GM12878 (cell line): ENCODE measurements at regions not wholly inside any gene's neighbourhood (a gene's known extent, or its start where the extent isn't known, plus 50 kb on each side); places are given as distances from the start of the nearest gene placed in this dataset.

Experiments used
- ATAC-seq: fragments of 200-7000 bp; cut with Tn5 transposase; 3 replicates; pipeline ENCODE4 v1.9.1; 2020; ENCODE audit warnings: mild to moderate bottlenecking, moderate library complexity
- BruUV-seq: library from RNA; stranded (reverse); fragments of 400-500 nt; replicated peaks from 2 replicates; lab custom pipeline; 2021; lab: Mats Ljungman, UMichigan
- CTCF ChIA-PET: fragments of 300-600 bp; sonication (Branson Sonifier 250); formaldehyde crosslinking; extraction: SDS; loops from one replicate; lab custom pipeline; 2021; ENCODE audit warnings: inconsistent platforms; lab: Yijun Ruan, JAX
- POLR2A ChIA-PET: fragments of 350-600 bp; formaldehyde crosslinking; extraction: SDS; loops from one replicate; lab custom pipeline; 2021; ENCODE audit warnings: inconsistent platforms; lab: Charles Lee
- RAD21 ChIA-PET: fragments of 300-600 bp; sonication (Branson Sonifier 250); formaldehyde crosslinking; loops from one replicate; lab custom pipeline; 2023; ENCODE audit warnings: antibody characterized with exemption; ENCODE audit not compliant: unreplicated experiment; lab: Charles Lee
- SMC1A ChIA-PET: fragments of 300-600 bp; sonication (Branson Sonifier 250); formaldehyde crosslinking; loops from one replicate; lab custom pipeline; 2023; ENCODE audit not compliant: unreplicated experiment, uncharacterized antibody; lab: Charles Lee
- DNase-seq: peaks from one replicate; pipeline ENCODE4 v3.0.0-alpha.2; 2011; ENCODE audit warnings: low read depth, low spot score
- FAIRE-seq: peaks from 3 replicates; lab custom pipeline; 2011; peaks lifted over from hg19 to GRCh38; lab: Jason Lieb, UNC
- H2AFZ ChIP-seq: 2 replicates; pipeline ENCODE4 v1.6.0; 2011; ENCODE audit warnings: low read depth, low read length, control low read depth; ENCODE audit not compliant: control insufficient read depth
- H3K27ac ChIP-seq: 2 replicates; pipeline ENCODE4 v1.5.1; 2011; ENCODE audit warnings: control low read depth; ENCODE audit not compliant: control insufficient read depth, insufficient read depth
- H3K27me3 ChIP-seq, 2 experiments: replicated peaks in 1 of 2; 2 replicates each; pipeline versions ENCODE4 v1.6.0 to v1.6.1; 2011; ENCODE audit warnings: low read length in 1 of 2; ENCODE audit not compliant: control insufficient read depth in 2 of 2, insufficient read depth in 2 of 2
- H3K36me3 ChIP-seq, 2 experiments: 2 replicates each; pipeline ENCODE4 v1.5.1; 2011; ENCODE audit warnings: low read length in 1 of 2; ENCODE audit not compliant: control insufficient read depth in 2 of 2, insufficient read depth in 2 of 2
- H3K4me1 ChIP-seq: 2 replicates; pipeline ENCODE4 v1.6.1; 2011; ENCODE audit warnings: mild to moderate bottlenecking, low read length, moderate library complexity, mixed read lengths; ENCODE audit not compliant: control insufficient read depth, insufficient read depth
- H3K4me2 ChIP-seq: 2 replicates; pipeline ENCODE4 v1.6.0; 2011; ENCODE audit warnings: control low read depth; ENCODE audit not compliant: control insufficient read depth, insufficient read depth
- H3K4me3 ChIP-seq: fragments of 200-600 bp; sonication (generic); 2 replicates; pipeline ENCODE4 v1.5.1; 2016
- H3K79me2 ChIP-seq: 2 replicates; pipeline ENCODE4 v1.6.0; 2011; ENCODE audit warnings: low read length; ENCODE audit not compliant: control insufficient read depth, insufficient read depth
- H3K9ac ChIP-seq: 2 replicates; pipeline ENCODE4 v1.8.0; 2011; ENCODE audit warnings: low read length, control low read depth, mixed read lengths; ENCODE audit not compliant: control insufficient read depth, insufficient read depth
- H3K9me3 ChIP-seq: replicated peaks from 3 replicates; pipeline ENCODE4 v1.5.1; 2011; ENCODE audit warnings: mild to moderate bottlenecking, low read length; ENCODE audit not compliant: control insufficient read depth, insufficient read depth
- H4K20me1 ChIP-seq: 2 replicates; pipeline ENCODE4 v1.6.0; 2011; ENCODE audit not compliant: control insufficient read depth, insufficient read depth
- CBFB ChIP-seq: IDR thresholded peaks from 2 replicates; pipeline ENCODE4 v1.6.1; 2016; ENCODE audit warnings: antibody characterized with exemption, low read depth
- CTCF ChIP-seq, 3 experiments: IDR thresholded peaks in 2 of 3; conservative IDR thresholded peaks in 1 of 3; 2 replicates each; pipeline ENCODE4 v1.5.1; 2011; ENCODE audit warnings: low read depth in 3 of 3, low read length in 3 of 3, mild to moderate bottlenecking in 3 of 3, control low read depth in 2 of 3, moderate library complexity in 2 of 3, inconsistent platforms in 1 of 3, mixed read lengths in 1 of 3; ENCODE audit not compliant: control insufficient read depth in 2 of 3, insufficient read depth in 1 of 3; ENCODE audit errors: extremely low read depth in 1 of 3
- FOXM1 ChIP-seq: IDR thresholded peaks from 2 replicates; pipeline ENCODE4 v1.6.1; 2012; ENCODE audit warnings: low read depth, mild to moderate bottlenecking, inconsistent platforms, low read length, moderate library complexity
- GABPA ChIP-seq: IDR thresholded peaks from 2 replicates; pipeline ENCODE4 v1.6.1; 2014; ENCODE audit warnings: antibody characterized with exemption, low read depth, mild to moderate bottlenecking, inconsistent platforms
- IKZF2 ChIP-seq, 2 experiments: fragments of 450-650 bp; IDR thresholded peaks; 2 replicates each; pipeline ENCODE4 v1.6.1; 2017; ENCODE audit warnings: mild to moderate bottlenecking in 2 of 2, moderate library complexity in 2 of 2
- KAT2A ChIP-seq: conservative IDR thresholded peaks from 2 replicates; pipeline ENCODE4 v1.6.1; 2011; ENCODE audit warnings: low read depth, low read length; ENCODE audit not compliant: control insufficient read depth
- MYC ChIP-seq: IDR thresholded peaks from 2 replicates; pipeline ENCODE4 v1.6.1; 2011; ENCODE audit warnings: mild to moderate bottlenecking, low read length, moderate library complexity, inconsistent platforms; ENCODE audit not compliant: insufficient read depth, insufficient replicate concordance, insufficient read length, severe bottlenecking
- NFYA ChIP-seq: IDR thresholded peaks from 2 replicates; pipeline ENCODE4 v1.6.1; 2011; ENCODE audit warnings: low read depth, mild to moderate bottlenecking, low read length, improper control_type of control experiment, borderline replicate concordance
- NR2F1 ChIP-seq: fragments of 450-650 bp; conservative IDR thresholded peaks from 2 replicates; pipeline ENCODE4 v1.6.1; 2017; ENCODE audit warnings: mild to moderate bottlenecking
- PML ChIP-seq: IDR thresholded peaks from 2 replicates; pipeline ENCODE4 v1.6.1; 2012; ENCODE audit warnings: low read length, inconsistent platforms
- PRDM15 ChIP-seq: fragments of 450-650 bp; formaldehyde crosslinking; IDR thresholded peaks from 2 replicates; pipeline ENCODE4 v1.4.0; 2020; ENCODE audit warnings: mild to moderate bottlenecking, moderate library complexity
- RAD51 ChIP-seq: fragments of 450-650 bp; IDR thresholded peaks from 2 replicates; pipeline ENCODE4 v1.6.1; 2016; ENCODE audit warnings: moderate library complexity, mild to moderate bottlenecking, inconsistent platforms
- SREBF2 ChIP-seq: IDR thresholded peaks from 2 replicates; pipeline ENCODE4 v1.6.1; 2012; ENCODE audit warnings: mild to moderate bottlenecking, low read length
- TCF7 ChIP-seq: IDR thresholded peaks from 2 replicates; pipeline ENCODE4 v1.6.1; 2014; ENCODE audit warnings: antibody characterized with exemption, borderline replicate concordance
- WGBS: methylation state at CpG from one replicate; pipeline ENCODE4 v1.1.6; 2016; ENCODE audit warnings: low lambda C conversion rate; ENCODE audit not compliant: insufficient replicate concordance, insufficient coverage; ENCODE audit errors: missing lambda C conversion rate; 5-methylcytosine and 5-hydroxymethylcytosine counted together
- in situ Hi-C: fragments of 300-500 bp; cut with MboI; formaldehyde crosslinking; loops from 9 replicates; pipeline ENCODE4 v1.14.3; 2018; ENCODE audit warnings: mixed read lengths
- intact Hi-C: fragments of 100-400 bp; cut with micrococcal nuclease; formaldehyde crosslinking; loops from one replicate; pipeline ENCODE4 v1.14.2; 2022; ENCODE audit not compliant: unreplicated experiment

DNA sequence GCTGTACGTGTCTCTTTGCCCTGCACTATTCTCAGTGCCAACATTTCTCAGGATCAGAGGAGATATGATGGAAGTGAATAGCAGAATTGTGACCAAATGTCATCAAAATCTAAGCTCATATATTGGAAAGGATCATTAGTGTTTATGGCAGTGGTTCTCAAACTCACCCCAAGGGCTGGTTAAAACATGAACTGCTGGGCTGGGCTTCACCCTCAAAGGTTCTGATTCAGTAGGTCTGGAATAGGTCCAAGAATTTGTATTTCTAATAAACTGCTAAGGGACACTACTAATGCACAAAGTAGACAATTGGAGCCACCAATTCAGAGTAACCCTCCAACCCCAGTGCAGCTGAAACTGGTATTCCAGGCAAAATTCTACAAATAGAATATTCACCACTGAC lies 317.9 kb upstream of the UBE2E3 start:
- intact Hi-C loops (no loop called here), in situ Hi-C loops (no loop called here)
- SMC1A ChIA-PET, result no interaction called here
- Histone ChIP-seq H3K27me3 (no peaks in the 10 kb centered on the region), H3K36me3 (no peaks in the 10 kb centered on the region), H4K20me1 (no peaks in the 10 kb centered on the region), H2AFZ (no peak overlapping the region), H3K79me2 (no peaks in the 10 kb centered on the region), H3K9ac (no peak overlapping the region), H3K4me3 (no peak overlapping the region), H3K4me2 (no peak overlapping the region), H3K9me3 (no peaks in the 10 kb centered on the region), H3K27ac (no peak overlapping the region), H3K4me1 (no peaks in the 10 kb centered on the region)
- POLR2A ChIA-PET, result interaction anchor here (1.1 kb wide), 1 partner anchor 306 kb away, joined by 3 read pairs; no protein-coding TSS in a partner anchor
- RAD21 ChIA-PET, result no interaction called here
- ATAC-seq, result no peak
- BruUV-seq, result no TSS peak
- DNase-seq, result no peak
- FAIRE-seq, result no peak
- no peak for TF ChIP-seq NR2F1
- 5% methylated on average over 1 of the region's 1 CpG for WGBS
- CTCF ChIA-PET, result interaction anchor here (1.4 kb wide), 1 partner anchor 396 kb away, joined by 3 read pairs; no protein-coding TSS in a partner anchor

DNA sequence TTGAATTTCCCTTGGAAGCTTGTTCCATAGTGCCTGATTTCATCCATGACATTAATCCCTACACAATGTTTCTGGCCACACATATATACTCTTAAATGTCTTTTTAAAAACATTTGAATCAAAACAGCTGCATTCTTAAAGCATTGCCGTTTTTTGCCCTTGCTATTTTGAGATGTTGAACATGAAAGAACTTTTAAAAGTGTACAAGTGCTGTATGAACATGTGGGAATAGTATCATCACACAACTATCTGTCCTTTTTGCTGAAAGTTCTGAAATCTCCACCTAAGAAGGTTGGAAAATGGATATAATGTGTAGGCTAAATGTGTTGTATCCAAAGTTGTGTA lies 318.7 kb upstream of the UBE2E3 start:
- SMC1A ChIA-PET, result interaction anchor here (0.8 to 1.1 kb wide), 2 partner anchors 16 to 54 kb away, joined by 3 read pairs; no protein-coding TSS in a partner anchor
- H3K4me1 ChIP-seq, result no peaks in the 10 kb centered on the region
- intact Hi-C loops (no loop called here), in situ Hi-C loops (no loop called here)
- RAD21 ChIA-PET, result no interaction called here
- H3K9me3 ChIP-seq, result no peaks in the 10 kb centered on the region
- no peak overlapping the region for H3K4me2 ChIP-seq
- no peaks in the 10 kb centered on the region; the same call in 1 of the 2 replicates for H4K20me1 ChIP-seq
- ATAC-seq, result no peak
- H2AFZ ChIP-seq, result no peak overlapping the region
- no peak overlapping the region for H3K27ac ChIP-seq
- H3K4me3 ChIP-seq, result no peak overlapping the region
- no peaks in the 10 kb centered on the region for H3K79me2 ChIP-seq
- CTCF ChIA-PET, result interaction anchor here (1.4 kb wide), 1 partner anchor 397 kb away, joined by 3 read pairs; no protein-coding TSS in a partner anchor
- H3K27me3 ChIP-seq, result no peaks in the 10 kb centered on the region
- no peak overlapping the region for H3K9ac ChIP-seq
- BruUV-seq, result no TSS peak
- FAIRE-seq, result no peak
- POLR2A ChIA-PET, result no interaction called here
- no peak for DNase-seq
- WGBS, result 0% methylated on average over 1 of the region's 1 CpG
- no peaks in the 10 kb centered on the region for H3K36me3 ChIP-seq
- TF ChIP-seq MYC, result no peak
- TF ChIP-seq NFYA, result no peak
- TF ChIP-seq KAT2A, result no peak
- no peak for TF ChIP-seq CTCF (IDR thresholded peaks at IDR 0.05 in 2 of 3, conservative IDR thresholded peaks at IDR 0.05 in 1 of 3; ENCODE audit: control insufficient read depth in 2 of 3, extremely low read depth in 1 of 3, insufficient read depth in 1 of 3, low read depth in 3 of 3, low read length in 3 of 3)
- TF ChIP-seq CBFB, result no peak
- no peak for TF ChIP-seq RAD51
- TF ChIP-seq FOXM1, result no peak
- no peak for TF ChIP-seq PRDM15
- no peak for TF ChIP-seq PML
- TF ChIP-seq IKZF2 (IDR thresholded peaks at IDR 0.05), result no peak
- no peak for TF ChIP-seq SREBF2
- TF ChIP-seq GABPA, result no peak
- TF ChIP-seq TCF7, result no peak
